ENCODE measurements at regions not wholly inside any gene's neighbourhood (a gene's known extent, or its start where the extent isn't known, plus 50 kb on each side); places are given as distances from the start of the nearest gene placed in this dataset.
"Not testable (repeated sequence)": the region's sequence is repeated elsewhere in the genome, so short reads cannot be mapped to it uniquely, and the experiment has no call there.

GRCh38 chr17:20733923-20734322, 154.4 kb downstream of the CDRT15L2 start:
- no peak for DNase-seq (ENCODE audit: low read depth in 2 of 2)

- no peak for DNase-seq (ENCODE audit: low read depth in 2 of 2)
Measured at GRCh38 chr17:20735796-20736195, 156.3 kb downstream of the CDRT15L2 start.

DNA sequence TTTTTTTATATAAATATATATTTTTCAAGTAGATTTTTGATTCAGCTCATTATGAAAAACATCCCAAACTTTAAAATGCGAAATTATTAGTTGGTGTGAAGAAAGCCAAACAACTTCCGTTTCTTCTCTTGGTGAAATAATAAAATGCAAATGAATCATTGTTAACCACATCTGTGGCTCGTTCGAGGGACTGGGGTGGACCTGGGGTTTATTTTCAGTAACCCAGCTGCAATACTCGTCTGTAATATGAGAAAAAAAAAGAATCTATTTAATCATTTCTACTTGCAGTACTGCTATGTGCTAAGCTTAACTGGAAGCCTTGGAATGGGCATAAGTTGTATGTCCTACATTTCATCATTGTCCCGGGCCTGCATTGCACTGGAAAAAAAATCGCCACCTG, 158.1 kb downstream of the CDRT15L2 start:
- not testable (repeated sequence) for DNase-seq (ENCODE audit: low read depth in 2 of 2)

GRCh38 chr17:20771104-20771503, 191.6 kb downstream of the CDRT15L2 start:
- DNase-seq (ENCODE audit: low read depth in 2 of 2), result no peak

DNA sequence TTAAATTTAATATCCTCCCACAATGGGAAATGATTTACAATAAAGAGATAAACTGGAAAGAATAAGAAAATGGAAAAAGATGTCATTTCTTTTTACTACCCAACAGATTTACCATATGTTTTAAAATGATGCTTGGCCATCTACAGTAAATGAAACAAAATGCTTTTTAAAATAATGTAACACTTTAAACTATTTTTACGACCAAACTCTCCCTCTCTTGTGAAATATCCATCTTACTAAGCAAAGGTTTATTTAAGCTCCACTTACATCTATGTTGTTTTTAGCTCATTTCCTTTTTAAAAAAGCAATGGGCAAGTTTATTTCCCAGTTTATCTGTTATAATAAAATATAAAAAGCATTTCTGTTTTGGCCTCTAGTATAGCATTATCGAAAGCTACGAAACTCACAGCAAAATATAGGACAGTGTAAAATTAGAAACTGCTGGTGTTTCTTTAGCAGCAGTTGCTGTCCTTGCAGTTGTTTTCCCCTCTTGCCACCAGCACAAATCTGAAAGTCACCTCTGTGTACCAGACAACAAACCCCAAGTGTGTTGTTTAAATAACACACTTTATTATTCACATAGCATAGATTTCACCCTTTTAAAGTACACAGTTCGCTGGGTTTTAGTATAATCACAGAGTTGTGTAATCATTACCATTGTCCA, 195.1 kb downstream of the CDRT15L2 start:
- DNase-seq (ENCODE audit: low read depth in 2 of 2), result no peak

DNA sequence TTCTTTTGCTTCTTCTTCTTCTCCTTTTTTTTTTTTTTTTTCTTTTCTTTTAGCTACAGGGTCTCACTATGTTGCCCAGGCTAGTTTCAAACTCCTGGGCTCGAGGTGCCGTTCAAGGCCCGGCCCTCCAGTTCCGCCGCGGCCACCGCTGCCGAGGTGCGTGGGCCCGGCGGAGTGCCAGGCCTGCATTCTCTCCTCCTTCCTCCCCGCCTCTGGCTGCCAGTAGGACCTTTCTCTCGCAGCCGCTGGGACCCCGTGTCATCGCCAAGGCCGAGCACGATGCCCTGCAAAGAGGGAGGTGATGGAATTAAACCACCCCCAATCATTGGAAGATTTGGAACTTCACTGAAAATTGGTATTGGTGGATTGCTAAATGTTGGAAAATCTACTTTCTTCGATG, 195.8 kb downstream of the CDRT15L2 start:
- DNase-seq (ENCODE audit: low read depth in 2 of 2), result no peak

DNA sequence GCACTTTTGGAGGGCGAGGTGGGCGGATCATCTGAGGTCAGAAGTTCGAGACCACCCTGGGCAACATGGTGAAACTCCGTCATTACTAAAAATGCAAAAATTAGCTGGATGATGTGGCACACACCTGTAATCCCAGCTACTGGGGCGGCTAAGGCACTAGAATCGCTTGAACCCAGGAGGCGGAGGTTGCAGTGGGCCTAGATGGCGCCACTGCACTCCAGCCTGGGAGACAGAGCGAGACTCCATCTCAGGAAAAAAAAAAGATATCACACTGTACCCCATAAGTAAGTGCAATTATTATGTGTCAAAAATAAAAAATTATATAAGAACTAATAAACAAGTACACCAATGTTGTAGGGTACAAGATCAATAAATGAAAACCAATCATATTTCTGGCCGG, 200.0 kb downstream of the CDRT15L2 start:
- DNase-seq (ENCODE audit: low read depth in 2 of 2), result no peak

- no peak for DNase-seq (ENCODE audit: low read depth in 2 of 2)
Measured at GRCh38 chr17:20781260-20781659, 201.7 kb downstream of the CDRT15L2 start.

- DNase-seq (ENCODE audit: low read depth in 2 of 2), result not testable (repeated sequence)
Measured at GRCh38 chr17:20781869-20782268, 202.3 kb downstream of the CDRT15L2 start.

GRCh38 chr17:20783091-20783490, 203.6 kb downstream of the CDRT15L2 start:
- no peak for DNase-seq (ENCODE audit: low read depth in 2 of 2)

GRCh38 chr17:20784100-20784665, 204.7 kb downstream of the CDRT15L2 start:
- DNase-seq (ENCODE audit: low read depth in 2 of 2), result no peak

DNA sequence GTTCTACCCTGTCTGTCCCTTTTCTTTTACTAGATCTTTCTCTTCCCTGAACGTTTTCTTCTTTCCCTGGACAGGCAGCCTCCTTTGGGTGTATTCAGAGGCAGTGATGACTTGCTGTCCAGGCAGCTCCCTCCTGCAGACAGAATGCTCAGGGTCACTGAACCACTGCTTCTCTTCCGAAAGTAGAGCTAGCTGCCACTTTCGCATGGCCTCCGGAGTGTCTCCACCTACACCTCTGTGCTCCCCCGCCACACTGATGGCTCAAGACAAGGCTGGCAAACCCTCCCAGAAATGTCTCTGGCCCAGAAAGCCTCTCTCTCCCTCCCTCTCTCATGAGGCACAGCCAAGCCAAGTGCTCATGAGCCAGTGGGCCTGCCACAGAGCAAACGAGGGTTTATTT, 207.8 kb downstream of the CDRT15L2 start:
- no peak for DNase-seq (ENCODE audit: low read depth in 2 of 2)

GRCh38 chr17:20791626-20792025, 212.1 kb downstream of the CDRT15L2 start:
- no peak for DNase-seq (ENCODE audit: low read depth in 2 of 2)

GRCh38 chr17:20794532-20794931, 215.0 kb downstream of the CDRT15L2 start:
- DNase-seq (ENCODE audit: low read depth in 2 of 2), result not testable (repeated sequence)

- no peak for DNase-seq (ENCODE audit: low read depth in 2 of 2)
Measured at GRCh38 chr17:20797292-20797691, 217.8 kb downstream of the CDRT15L2 start.

- DNase-seq (ENCODE audit: low read depth in 2 of 2), result no peak
Measured at GRCh38 chr17:20800146-20800545, 220.6 kb downstream of the CDRT15L2 start.

DNA sequence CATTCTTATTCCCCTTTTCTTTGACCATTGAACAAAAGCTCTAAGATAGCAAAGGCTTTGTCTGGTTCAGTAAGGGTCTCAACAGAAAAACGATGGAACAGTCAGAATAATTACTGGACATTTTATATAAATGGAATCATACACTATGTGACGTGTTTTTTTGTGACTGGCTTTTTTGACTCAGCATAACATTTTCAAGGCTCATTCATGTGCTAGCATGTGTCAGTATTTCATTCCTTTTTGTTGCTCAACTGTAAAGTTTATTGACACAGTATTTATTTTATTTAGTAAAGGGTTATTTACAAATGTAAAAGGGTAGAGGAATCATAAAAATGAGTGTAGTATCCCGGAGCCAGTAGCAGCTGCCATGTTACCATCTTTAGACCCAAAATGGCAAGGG, 226.2 kb downstream of the CDRT15L2 start:
- DNase-seq (ENCODE audit: low read depth in 2 of 2), result no peak

DNA sequence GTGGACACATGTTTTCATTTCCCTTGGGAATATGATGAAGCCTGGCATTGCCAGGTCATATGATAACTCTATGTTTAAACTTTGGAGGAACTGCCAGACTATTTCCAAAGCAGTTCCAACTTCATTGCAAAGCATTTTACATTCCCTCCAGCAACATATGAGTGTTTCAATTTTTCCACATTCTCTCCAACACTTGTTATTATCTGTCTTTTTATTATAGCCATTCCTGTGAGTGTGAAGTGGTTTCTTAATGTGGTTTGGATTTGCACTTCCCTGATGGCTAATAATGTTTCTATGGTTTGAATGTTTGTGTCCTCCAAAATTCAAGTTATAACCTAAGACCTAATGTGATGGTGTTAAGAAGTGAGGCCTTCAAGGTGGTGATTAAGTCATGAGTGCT, 228.0 kb downstream of the CDRT15L2 start:
- not testable (repeated sequence) for DNase-seq (ENCODE audit: low read depth in 2 of 2)

DNA sequence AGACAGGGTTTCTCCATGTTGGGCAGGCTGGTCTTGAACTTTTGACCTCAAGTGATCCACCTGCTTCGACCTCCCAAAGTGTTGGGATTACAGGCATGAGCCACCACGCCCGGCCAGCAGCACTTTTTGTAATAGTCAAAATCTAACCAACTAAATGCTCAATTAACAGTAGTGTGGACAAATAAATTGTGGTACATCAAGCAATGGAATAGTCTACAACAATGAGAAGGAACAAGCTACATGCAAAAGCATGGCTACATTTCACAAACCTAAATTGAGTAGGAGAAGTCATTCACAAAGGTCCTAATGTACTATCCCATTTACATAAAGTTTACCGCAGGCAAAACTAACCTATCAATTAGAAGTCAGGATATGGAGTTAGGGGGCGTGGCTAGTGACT, 227.4 kb downstream of the USP22 start:
- DNase-seq (ENCODE audit: low read depth in 2 of 2), result not testable (repeated sequence)

DNA sequence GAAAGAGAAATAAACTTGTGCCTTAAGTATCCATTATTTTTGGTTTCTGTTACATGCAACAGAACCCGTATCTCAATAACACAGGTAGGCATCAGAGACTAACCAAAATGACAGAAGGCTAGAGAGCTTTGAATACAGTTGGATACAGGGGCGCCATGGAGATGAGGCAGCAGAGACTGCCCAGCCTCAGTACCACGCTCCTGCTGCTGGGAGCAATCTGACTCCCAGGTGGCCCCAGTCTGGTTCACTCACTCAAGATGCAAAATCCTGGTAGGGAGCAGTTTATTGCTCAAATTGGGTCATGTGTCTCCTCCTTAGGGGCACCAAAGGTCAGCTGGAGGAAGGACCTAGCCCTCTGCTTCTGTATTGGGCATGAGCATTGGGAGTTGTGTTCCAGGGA, 218.9 kb downstream of the USP22 start:
- DNase-seq (ENCODE audit: low read depth in 2 of 2), result no peak

GRCh38 chr17:20825539-20825938, 217.3 kb downstream of the USP22 start:
- DNase-seq (ENCODE audit: low read depth in 2 of 2), result no peak

DNA sequence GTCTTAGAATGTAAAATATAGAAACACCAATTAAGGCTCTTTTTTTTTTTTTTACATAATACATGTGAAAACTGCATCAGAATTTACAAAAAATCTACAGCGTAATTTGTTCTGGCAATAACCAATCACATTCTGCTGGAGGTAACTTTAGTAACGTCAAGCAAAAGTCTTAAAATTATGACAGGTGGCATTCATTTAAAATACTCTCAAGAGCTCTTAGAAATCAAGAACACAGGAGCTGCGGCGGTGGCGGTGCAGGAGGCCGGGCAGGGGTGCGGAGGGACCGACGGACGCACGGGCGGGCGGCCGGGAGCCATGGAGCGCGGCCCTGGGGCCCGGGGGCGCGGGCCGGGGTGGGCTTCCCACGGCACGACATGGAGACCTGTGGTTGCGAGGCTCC, 202.4 kb downstream of the USP22 start:
- not testable (repeated sequence) for DNase-seq (ENCODE audit: low read depth in 2 of 2)

DNA sequence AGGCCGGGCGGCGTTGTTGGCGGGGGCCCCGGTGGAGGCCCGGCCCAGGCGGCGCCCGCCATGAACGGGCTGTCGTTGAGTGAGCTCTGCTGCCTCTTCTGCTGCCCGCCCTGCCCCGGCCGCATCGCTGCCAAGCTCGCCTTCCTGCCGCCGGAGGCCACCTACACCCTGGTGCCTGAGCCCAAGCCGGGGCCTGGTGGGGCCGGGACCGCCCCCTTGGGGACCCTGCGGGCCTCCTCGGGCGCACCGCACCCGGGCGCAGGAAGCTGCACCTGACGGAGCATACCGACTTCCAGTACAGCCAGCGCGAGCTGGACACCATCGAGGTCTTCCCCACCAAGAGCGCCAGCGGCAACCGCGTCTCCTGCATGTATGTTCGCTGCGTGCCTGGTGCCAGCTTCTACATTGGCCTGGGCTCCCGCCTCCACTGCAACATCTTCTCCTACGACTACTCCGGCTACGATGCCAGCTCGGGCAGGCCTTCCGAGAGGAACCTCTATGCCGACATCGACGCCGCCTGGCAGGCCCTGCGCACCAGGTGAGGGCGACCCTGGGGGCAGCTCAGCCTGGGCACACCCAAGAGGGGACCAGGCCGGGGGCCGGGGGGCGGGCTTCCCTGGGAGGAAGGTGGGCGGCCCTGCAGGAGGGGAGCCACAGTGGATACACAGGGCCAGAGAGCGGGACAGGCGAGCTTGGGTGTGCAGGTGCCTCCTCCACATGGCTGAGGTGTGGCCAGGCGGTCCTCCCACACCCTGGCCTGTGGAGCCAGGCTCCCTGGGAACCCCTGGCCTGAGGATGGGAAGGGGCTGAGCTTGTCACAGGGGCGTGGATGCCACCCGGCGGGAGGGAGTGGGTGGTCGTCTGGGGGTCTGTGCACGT, 201.6 kb downstream of the USP22 start:
- DNase-seq (ENCODE audit: low read depth in 2 of 2), result not testable (repeated sequence)
